T-cell (primary cell): ENCODE measurements at regions not wholly inside any gene's neighbourhood (a gene's known extent, or its start where the extent isn't known, plus 50 kb on each side); places are given as distances from the start of the nearest gene placed in this dataset.

Experiments
- ATAC-seq, 4 experiments: fragments of 200-7000 bp in 3 of 4; fragments of 150-1000 bp in 1 of 4; cut with Tn5 transposase; replicated peaks in 1 of 4; 1 replicate in 3 of 4; 2 replicates in 1 of 4; pipeline ENCODE4 v1.10.0; 2021; ENCODE audit warnings: moderate library complexity in 3 of 4, mild to moderate bottlenecking in 2 of 4, moderate number of reproducible peaks in 1 of 4
- CTCF ChIA-PET, 2 donors: fragments of 300-600 bp; sonication (Branson Sonifier 250); formaldehyde crosslinking; loops; one replicate each; lab custom pipeline; 2022; ENCODE audit warnings: antibody characterized with exemption in 2 of 2; lab: Charles Lee
- POLR2A ChIA-PET, 2 donors: fragments of 300-600 bp; sonication (Branson Sonifier 250); formaldehyde crosslinking; loops; one replicate each; lab custom pipeline; 2022; ENCODE audit warnings: antibody characterized with exemption in 2 of 2; lab: Charles Lee
- DNase-seq, 35 experiments: peaks; one replicate each; pipeline versions ENCODE4 v3.0.0 to v3.0.0-alpha.2; 2013 to 2023
- H3K27ac ChIP-seq: one replicate; pipeline ENCODE4 v1.5.1; 2013; ENCODE audit warnings: low read length
- H3K27me3 ChIP-seq, 2 experiments: replicated peaks in 1 of 2; 1 replicate in 1 of 2; 2 replicates in 1 of 2; pipeline versions ENCODE4 v1.6.1 to v1.7.0; 2013; ENCODE audit warnings: low read length in 1 of 2, mixed read lengths in 1 of 2; ENCODE audit not compliant: control insufficient read depth in 2 of 2, insufficient read depth in 2 of 2; ENCODE audit errors: extremely low read depth in 1 of 2
- H3K36me3 ChIP-seq, 2 donors: 1 replicate in 1 of 2; 2 replicates in 1 of 2; pipeline versions ENCODE4 v1.6.1 to v1.7.0; 2013; ENCODE audit warnings: low read length in 1 of 2; ENCODE audit not compliant: control insufficient read depth in 2 of 2, insufficient read depth in 1 of 2; ENCODE audit errors: extremely low read depth in 1 of 2
- H3K4me1 ChIP-seq, 2 experiments: 1 replicate in 1 of 2; 2 replicates in 1 of 2; pipeline versions ENCODE4 v1.6.1 to v1.7.0; 2013; ENCODE audit warnings: low read length in 2 of 2, mixed read lengths in 1 of 2; ENCODE audit not compliant: insufficient read depth in 2 of 2, control insufficient read depth in 1 of 2; ENCODE audit errors: extremely low read depth in 1 of 2
- H3K4me3 ChIP-seq, 2 donors: 1 replicate in 1 of 2; 2 replicates in 1 of 2; pipeline versions ENCODE4 v1.5.1 to v1.7.0; 2013; ENCODE audit warnings: mild to moderate bottlenecking in 2 of 2, low read length in 1 of 2, moderate library complexity in 1 of 2; ENCODE audit not compliant: control insufficient read depth in 1 of 2; ENCODE audit errors: extremely low read depth in 1 of 2
- H3K9me3 ChIP-seq: 2 replicates; pipeline ENCODE4 v1.7.0; 2013
- H3K27ac Mint-ChIP-seq, 2 donors: one replicate each; pipeline ENCODE4 v1.8.0; 2020 to 2021; ENCODE audit warnings: mild to moderate bottlenecking in 2 of 2, mixed read lengths in 2 of 2
- H3K27me3 Mint-ChIP-seq, 2 donors: one replicate each; pipeline ENCODE4 v1.8.0; 2021 to 2022; ENCODE audit warnings: mixed read lengths in 2 of 2
- H3K36me3 Mint-ChIP-seq: one replicate; pipeline ENCODE4 v1.8.0; 2021; ENCODE audit warnings: mixed read lengths
- H3K4me1 Mint-ChIP-seq, 3 donors: one replicate each; pipeline ENCODE4 v1.8.0; 2020 to 2022; ENCODE audit warnings: mixed read lengths in 3 of 3, mild to moderate bottlenecking in 1 of 3
- H3K4me3 Mint-ChIP-seq, 3 donors: one replicate each; pipeline ENCODE4 v1.8.0; 2020 to 2022; ENCODE audit warnings: mild to moderate bottlenecking in 3 of 3, mixed read lengths in 3 of 3, moderate library complexity in 3 of 3
- H3K9me3 Mint-ChIP-seq, 3 donors: one replicate each; pipeline ENCODE4 v1.8.0; 2020 to 2022; ENCODE audit warnings: mixed read lengths in 3 of 3
- WGBS: methylation state at CpG from one replicate; pipeline ENCODE4 v1.1.5; 2013; ENCODE audit warnings: missing lambda C conversion rate; ENCODE audit not compliant: insufficient coverage; 5-methylcytosine and 5-hydroxymethylcytosine counted together

GRCh38 chr5:68476854-68477253 lies 261.3 kb downstream of the PIK3R1 start:
- H3K27me3 ChIP-seq, result no peaks in the 10 kb centered on the region
- no peak overlapping the region for H3K4me3 ChIP-seq
- H3K4me1 ChIP-seq, result no peaks in the 10 kb centered on the region
- POLR2A ChIA-PET, result no interaction called here
- ATAC-seq (no peak), DNase-seq (no peak)
- Mint-ChIP-seq H3K36me3 (no peaks in the 10 kb centered on the region), H3K4me1 (no peaks in the 10 kb centered on the region), H3K27me3 (peaks cover 0 to 5% of the 10 kb centered on the region in 2 donors), H3K27ac (no peak overlapping the region), H3K9me3 (no peaks in the 10 kb centered on the region), H3K4me3 (no peak overlapping the region)
- CTCF ChIA-PET, result no interaction called here
- 96% methylated on average over 3 of the region's 3 CpGs for WGBS
- H3K36me3 ChIP-seq, result no peaks in the 10 kb centered on the region
- H3K27ac ChIP-seq, result no peak overlapping the region
- H3K9me3 ChIP-seq, result no peaks in the 10 kb centered on the region

GRCh38 chr5:68478301-68479095 lies 262.9 kb downstream of the PIK3R1 start:
- ATAC-seq, result no peak
- H3K27ac ChIP-seq, result no peak overlapping the region
- no peaks in the 10 kb centered on the region for H3K36me3 ChIP-seq
- Mint-ChIP-seq H3K4me3 (no peak overlapping the region), H3K4me1 (no peaks in the 10 kb centered on the region), H3K9me3 (peaks cover 0 to 4% (median 0%) of the 10 kb centered on the region in 3 donors), H3K27ac (no peak overlapping the region), H3K27me3 (peaks cover 6 to 16% of the 10 kb centered on the region in 2 donors), H3K36me3 (no peaks in the 10 kb centered on the region)
- DNase-seq, result no peak
- ChIA-PET POLR2A (no interaction called here), CTCF (interaction anchor here in 1 of 2 donors (0.6 kb wide), 1 partner anchor 17 kb away, joined by 3 read pairs; no protein-coding TSS in a partner anchor)
- H3K27me3 ChIP-seq, result no peaks in the 10 kb centered on the region
- WGBS, result 80% methylated on average over 1 of the region's 2 CpGs
- no peaks in the 10 kb centered on the region for H3K9me3 ChIP-seq
- no peak overlapping the region for H3K4me3 ChIP-seq
- no peaks in the 10 kb centered on the region for H3K4me1 ChIP-seq

- H3K9me3 Mint-ChIP-seq, result peaks cover 0 to 4% (median 0%) of the 10 kb centered on the region in 3 donors
- H3K27me3 ChIP-seq, result no peaks in the 10 kb centered on the region
- H3K4me1 Mint-ChIP-seq, result no peaks in the 10 kb centered on the region
- no peaks in the 10 kb centered on the region for H3K36me3 ChIP-seq
- H3K4me1 ChIP-seq, result no peaks in the 10 kb centered on the region
- ATAC-seq (no peak), DNase-seq (no peak)
- peaks cover 6 to 12% of the 10 kb centered on the region in 2 donors for H3K27me3 Mint-ChIP-seq
- no peak overlapping the region for H3K27ac Mint-ChIP-seq
- WGBS, result no CpG with 5 or more reads among the region's 2 CpGs
- no peak overlapping the region for H3K4me3 Mint-ChIP-seq
- H3K9me3 ChIP-seq, result no peaks in the 10 kb centered on the region
- no peak overlapping the region for H3K4me3 ChIP-seq
- POLR2A ChIA-PET, result interaction anchor here in 1 of 2 donors (0.6 kb wide), 1 partner anchor 1240 kb away, joined by 3 read pairs; no protein-coding TSS in a partner anchor
- CTCF ChIA-PET, result interaction anchor here in 1 of 2 donors (0.6 kb wide), 1 partner anchor 898 kb away, joined by 4 read pairs; no protein-coding TSS in a partner anchor
- H3K36me3 Mint-ChIP-seq, result no peaks in the 10 kb centered on the region
- H3K27ac ChIP-seq, result no peak overlapping the region
Observed at GRCh38 chr5:68479524-68479923, 264.0 kb downstream of the PIK3R1 start.

- Histone ChIP-seq H3K4me3 (no peak overlapping the region), H3K36me3 (no peaks in the 10 kb centered on the region), H3K27ac (no peak overlapping the region), H3K27me3 (no peaks in the 10 kb centered on the region), H3K9me3 (no peaks in the 10 kb centered on the region), H3K4me1 (no peaks in the 10 kb centered on the region)
- Mint-ChIP-seq H3K27ac (no peak overlapping the region), H3K9me3 (peaks cover 0 to 4% (median 0%) of the 10 kb centered on the region in 3 donors), H3K27me3 (peaks cover 6 to 11% of the 10 kb centered on the region in 2 donors), H3K4me3 (no peak overlapping the region), H3K4me1 (no peaks in the 10 kb centered on the region), H3K36me3 (no peaks in the 10 kb centered on the region)
- POLR2A ChIA-PET, result no interaction called here
- 100% methylated on average over 2 of the region's 4 CpGs for WGBS
- no peak for DNase-seq
- ATAC-seq, result no peak
- CTCF ChIA-PET, result interaction anchor here in 1 of 2 donors (0.6 kb wide), 1 partner anchor 899 kb away, joined by 4 read pairs; no protein-coding TSS in a partner anchor
Observed at GRCh38 chr5:68480335-68480940, 264.9 kb downstream of the PIK3R1 start.

GRCh38 chr5:68482199-68482598 lies 266.6 kb downstream of the PIK3R1 start:
- no peaks in the 10 kb centered on the region for H3K36me3 Mint-ChIP-seq
- H3K9me3 Mint-ChIP-seq, result peaks cover 0 to 4% (median 0%) of the 10 kb centered on the region in 3 donors
- WGBS, result 83% methylated on average over 1 of the region's 2 CpGs

GRCh38 chr5:68484307-68485068 lies 268.9 kb downstream of the PIK3R1 start:
- no peak for DNase-seq
- ATAC-seq, result no peak
- peaks cover 2 to 9% (median 4%) of the 10 kb centered on the region in 3 donors for H3K9me3 Mint-ChIP-seq
- no peaks in the 10 kb centered on the region for H3K36me3 Mint-ChIP-seq
- no peak overlapping the region for H3K4me3 ChIP-seq
- no peaks in the 10 kb centered on the region for H3K4me1 ChIP-seq
- no CpG with 5 or more reads among the region's 4 CpGs for WGBS
- H3K27ac ChIP-seq, result no peak overlapping the region
- no peaks in the 10 kb centered on the region for H3K36me3 ChIP-seq
- H3K27me3 Mint-ChIP-seq, result peaks cover 6 to 25% of the 10 kb centered on the region in 2 donors
- ChIA-PET CTCF (no interaction called here), POLR2A (no interaction called here)
- no peaks in the 10 kb centered on the region for H3K9me3 ChIP-seq
- no peak overlapping the region for H3K4me3 Mint-ChIP-seq
- no peaks in the 10 kb centered on the region for H3K4me1 Mint-ChIP-seq
- no peak overlapping the region for H3K27ac Mint-ChIP-seq
- no peaks in the 10 kb centered on the region for H3K27me3 ChIP-seq

More at GRCh38 chr5:68482199-68482598, 266.6 kb downstream of the PIK3R1 start:
- H3K4me1 Mint-ChIP-seq, result no peaks in the 10 kb centered on the region
- H3K4me3 Mint-ChIP-seq, result no peak overlapping the region
- H3K27me3 Mint-ChIP-seq, result peaks cover 6 to 21% of the 10 kb centered on the region in 2 donors
- ChIA-PET POLR2A (no interaction called here), CTCF (no interaction called here)
- no peak overlapping the region for H3K4me3 ChIP-seq
- no peak overlapping the region for H3K27ac ChIP-seq
- no peak for ATAC-seq
- DNase-seq, result no peak
- H3K4me1 ChIP-seq, result no peaks in the 10 kb centered on the region
- no peak overlapping the region for H3K27ac Mint-ChIP-seq
- no peaks in the 10 kb centered on the region for H3K9me3 ChIP-seq
- no peaks in the 10 kb centered on the region for H3K36me3 ChIP-seq
- H3K27me3 ChIP-seq, result no peaks in the 10 kb centered on the region
